Kidney (tissue), 13 donors: ENCODE measurements at regions not wholly inside any gene's neighbourhood (a gene's known extent, or its start where the extent isn't known, plus 50 kb on each side); places are given as distances from the start of the nearest gene placed in this dataset.

Experiments
- DNase-seq, 5 donors: peaks; one replicate each; pipeline ENCODE4 v3.0.0-alpha.2; 2013 to 2020
- FAIRE-seq: peaks from 2 replicates; lab custom pipeline; 2012; peaks lifted over from hg19 to GRCh38; lab: Jason Lieb, UNC
- H3K27ac ChIP-seq, 2 donors: one replicate each; pipeline ENCODE4 v1.7.0; 2013; ENCODE audit warnings: low read depth in 2 of 2, low read length in 2 of 2, inconsistent platforms in 1 of 2
- H3K27me3 ChIP-seq: one replicate; pipeline ENCODE4 v1.7.1; 2013; ENCODE audit warnings: low read length, inconsistent platforms; ENCODE audit not compliant: control insufficient read depth, insufficient read depth
- H3K36me3 ChIP-seq, 3 donors: one replicate each; pipeline versions ENCODE4 v1.7.0 to v1.7.1; 2013; ENCODE audit warnings: low read length in 3 of 3, control low read depth in 1 of 3, inconsistent platforms in 1 of 3; ENCODE audit not compliant: insufficient read depth in 3 of 3, control insufficient read depth in 2 of 3
- H3K4me1 ChIP-seq, 3 donors: one replicate each; pipeline versions ENCODE4 v1.7.0 to v1.7.1; 2013; ENCODE audit warnings: low read length in 3 of 3, inconsistent platforms in 1 of 3, low read depth in 1 of 3; ENCODE audit not compliant: control insufficient read depth in 2 of 3, insufficient read depth in 2 of 3
- H3K4me3 ChIP-seq, 3 donors: one replicate each; pipeline versions ENCODE4 v1.7.0 to v1.8.1; 2013; ENCODE audit warnings: low read length in 3 of 3, control low read depth in 1 of 3, inconsistent platforms in 1 of 3
- H3K9ac ChIP-seq, 3 donors: one replicate each; pipeline versions ENCODE4 v1.7.0 to v1.7.1; 2013; ENCODE audit warnings: low read length in 3 of 3, control low read depth in 1 of 3, inconsistent platforms in 1 of 3
- H3K9me3 ChIP-seq, 3 donors: one replicate each; pipeline versions ENCODE4 v1.7.0 to v1.7.1; 2013; ENCODE audit warnings: low read length in 3 of 3, control low read depth in 1 of 3, inconsistent platforms in 1 of 3; ENCODE audit not compliant: control insufficient read depth in 2 of 3, insufficient read depth in 1 of 3
- CTCF ChIP-seq: IDR thresholded peaks from 3 replicates; pipeline ENCODE4 v1.5.1; 2012; ENCODE audit warnings: mild to moderate bottlenecking, moderate library complexity, borderline replicate concordance; ENCODE audit not compliant: insufficient read depth; ENCODE audit errors: extremely low read depth
- intact Hi-C: fragments of 100-400 bp; cut with DNase I; formaldehyde crosslinking; loops from one replicate; pipeline ENCODE4 v1.11.1; 2022
- donor health status: control.
- donor health status: control.
- donor health status: control.
- donor health status: control.
- donor health status: control.
- donor health status: DM: yes; HTN: yes; CAD: no.
- donor health status: Normal renal cell carcinoma (clear cell type).

DNA sequence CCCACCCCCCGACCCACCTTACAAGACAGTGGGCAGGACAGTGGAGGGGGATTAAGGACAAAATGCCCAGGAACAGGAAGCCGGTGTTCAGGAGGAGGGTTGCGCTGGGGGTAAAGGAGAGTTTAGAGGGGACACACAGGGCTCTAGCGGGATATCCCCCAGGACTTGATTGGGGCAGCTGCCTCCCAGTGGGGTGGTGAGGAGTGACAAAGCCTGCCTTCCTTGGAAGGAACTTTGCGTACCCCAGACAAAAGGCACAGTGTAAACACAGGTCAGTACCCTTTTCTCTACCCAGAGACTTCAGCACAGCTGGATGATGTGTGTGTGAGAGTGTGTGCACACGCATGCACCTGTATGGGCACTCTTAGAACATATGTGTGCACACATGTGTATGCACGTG is 51.7 kb upstream of the BCAR3 start:
- no peaks in the 10 kb centered on the region for H3K4me1 ChIP-seq
- no peak for FAIRE-seq
- intact Hi-C loops = no loop called here

DNA sequence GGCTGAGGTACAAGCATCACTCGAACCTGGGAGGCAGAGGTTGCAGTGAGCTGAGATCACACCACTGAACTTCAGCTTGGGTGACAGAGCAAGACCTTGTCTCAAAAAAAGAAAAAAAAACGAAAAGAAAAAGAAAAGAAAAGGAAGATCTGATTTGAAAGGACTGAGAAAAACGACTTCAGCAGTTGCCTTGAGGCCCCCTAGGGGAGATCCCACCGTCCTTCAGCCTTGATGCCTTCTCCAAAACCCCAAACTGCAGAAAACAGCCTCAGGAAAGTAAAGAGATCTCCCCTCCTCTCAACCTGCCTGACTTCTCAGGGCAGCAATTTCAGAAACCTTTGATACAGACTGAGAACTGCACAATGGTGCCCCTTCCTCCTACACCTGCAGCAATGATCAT is 50.9 kb upstream of the BCAR3 start:
- Histone ChIP-seq H3K27ac (no peak overlapping the region), H3K4me3 (no peak overlapping the region), H3K4me1 (no peaks in the 10 kb centered on the region), H3K27me3 (no peaks in the 10 kb centered on the region), H3K36me3 (no peaks in the 10 kb centered on the region), H3K9ac (no peak overlapping the region), H3K9me3 (no peaks in the 10 kb centered on the region)
- intact Hi-C loops = no loop called here
- DNase-seq (no peak), FAIRE-seq (no peak)
- no peak for TF ChIP-seq CTCF

More for the DNA sequence above, 51.7 kb upstream of the BCAR3 start:
- no peak overlapping the region for H3K27ac ChIP-seq
- H3K27me3 ChIP-seq = no peaks in the 10 kb centered on the region
- H3K9me3 ChIP-seq = no peaks in the 10 kb centered on the region
- no peak overlapping the region for H3K9ac ChIP-seq
- DNase-seq = no peak
- no peak for TF ChIP-seq CTCF
- H3K4me3 ChIP-seq = no peak overlapping the region
- no peaks in the 10 kb centered on the region for H3K36me3 ChIP-seq
